HG03575 (cell line): ENCODE measurements at regions not wholly inside any gene's neighbourhood (a gene's known extent, or its start where the extent isn't known, plus 50 kb on each side); places are given as distances from the start of the nearest gene placed in this dataset.

ENCODE experiments used
- ATAC-seq: cut with Tn5 transposase; IDR thresholded peaks from one replicate; pipeline ENCODE4 v1.9.1; 2021; ENCODE audit not compliant: unreplicated experiment, insufficient number of reproducible peaks, low FRiP score; ENCODE audit errors: extremely low read depth

GRCh38 chr3:30069056-30069455 is 537.3 kb upstream of the TGFBR2 start:
- ATAC-seq, result no peak

GRCh38 chr3:30073040-30073439 is 533.4 kb upstream of the TGFBR2 start:
- ATAC-seq, result no peak

GRCh38 chr3:30073622-30074021 is 532.8 kb upstream of the TGFBR2 start:
- no peak for ATAC-seq

- no peak for ATAC-seq
Measured at GRCh38 chr3:30075514-30075913, 530.9 kb upstream of the TGFBR2 start.

- ATAC-seq, result no peak
Measured at GRCh38 chr3:30076899-30077298, 529.5 kb upstream of the TGFBR2 start.

GRCh38 chr3:30077746-30078145 is 528.7 kb upstream of the TGFBR2 start:
- no peak for ATAC-seq

- ATAC-seq, result no peak
Measured at GRCh38 chr3:30078736-30079135, 527.7 kb upstream of the TGFBR2 start.

GRCh38 chr3:30081904-30082303 is 524.5 kb upstream of the TGFBR2 start:
- no peak for ATAC-seq

GRCh38 chr3:30082652-30083051 is 523.7 kb upstream of the TGFBR2 start:
- no peak for ATAC-seq

GRCh38 chr3:30083315-30083714 is 523.1 kb upstream of the TGFBR2 start:
- no peak for ATAC-seq

- no peak for ATAC-seq
Measured at GRCh38 chr3:30084316-30084715, 522.1 kb upstream of the TGFBR2 start.

GRCh38 chr3:30084971-30085403 is 521.4 kb upstream of the TGFBR2 start:
- no peak for ATAC-seq

- no peak for ATAC-seq
Measured at GRCh38 chr3:30085486-30085885, 520.9 kb upstream of the TGFBR2 start.

GRCh38 chr3:30091686-30092085 is 514.7 kb upstream of the TGFBR2 start:
- ATAC-seq, result no peak

GRCh38 chr3:30097022-30097650 is 509.3 kb upstream of the TGFBR2 start:
- no peak for ATAC-seq

GRCh38 chr3:30098243-30098642 is 508.2 kb upstream of the TGFBR2 start:
- no peak for ATAC-seq

GRCh38 chr3:30098653-30099455 is 507.5 kb upstream of the TGFBR2 start:
- ATAC-seq, result no peak

- no peak for ATAC-seq
Measured at GRCh38 chr3:30102356-30102755, 504.0 kb upstream of the TGFBR2 start.

- ATAC-seq, result no peak
Measured at GRCh38 chr3:30103186-30103585, 503.2 kb upstream of the TGFBR2 start.

GRCh38 chr3:30107531-30107930 is 498.9 kb upstream of the TGFBR2 start:
- no peak for ATAC-seq

- ATAC-seq, result no peak
Measured at GRCh38 chr3:30112411-30112810, 494.0 kb upstream of the TGFBR2 start.
